ENCODE measurements at regions not wholly inside any gene's neighbourhood (a gene's known extent, or its start where the extent isn't known, plus 50 kb on each side); places are given as distances from the start of the nearest gene placed in this dataset.

- TF ChIP-seq ZBTB40 (IDR thresholded peaks at IDR 0.05; ENCODE audit: borderline replicate concordance) = no peak
- TF ChIP-seq SPI1 (IDR thresholded peaks at IDR 0.05; ENCODE audit: borderline replicate concordance, insufficient read depth, low read depth, low read length) = no peak
- no peak for TF ChIP-seq HCFC1 (IDR thresholded peaks at IDR 0.05; ENCODE audit: low read length)
- TF ChIP-seq TARDBP (IDR thresholded peaks at IDR 0.05; ENCODE audit: borderline replicate concordance) = no peak
- no peak for TF ChIP-seq CHD2 (IDR thresholded peaks at IDR 0.05; ENCODE audit: borderline replicate concordance, low read depth, low read length)
- TF ChIP-seq ZNF274 (IDR thresholded peaks at IDR 0.05; ENCODE audit: insufficient read depth, insufficient read length) = no peak
- no peak for TF ChIP-seq NFYB (IDR thresholded peaks at IDR 0.05; ENCODE audit: insufficient read depth, low read depth, low read length)
- TF ChIP-seq IKZF2 (IDR thresholded peaks at IDR 0.05) = no peak
Measured at GRCh38 chr10:36494371-36494770, 631.0 kb upstream of the ANKRD30A start (continued).

- Histone ChIP-seq H3K36me3 (ENCODE audit: control insufficient read depth in 2 of 2, insufficient read depth in 2 of 2, low read length in 1 of 2) (no peaks in the 10 kb centered on the region), H3K9me3 (replicated peaks; ENCODE audit: control insufficient read depth, insufficient read depth, low read length) (no peaks in the 10 kb centered on the region), H3K4me3 (no peak overlapping the region), H2AFZ (ENCODE audit: control insufficient read depth, low read depth, low read length) (no peak overlapping the region), H3K27ac (ENCODE audit: control insufficient read depth, insufficient read depth) (no peak overlapping the region), H3K27me3 (replicated peaks in 1 of 2; ENCODE audit: control insufficient read depth in 2 of 2, insufficient read depth in 2 of 2, low read length in 1 of 2) (no peaks in the 10 kb centered on the region), H3K4me1 (ENCODE audit: control insufficient read depth, insufficient read depth, low read length) (no peaks in the 10 kb centered on the region), H3K4me2 (ENCODE audit: control insufficient read depth, insufficient read depth) (no peak overlapping the region), H3K79me2 (ENCODE audit: control insufficient read depth, insufficient read depth, low read length) (no peaks in the 10 kb centered on the region), H3K9ac (ENCODE audit: control insufficient read depth, insufficient read depth, low read length) (no peak overlapping the region), H4K20me1 (ENCODE audit: control insufficient read depth, insufficient read depth) (no peaks in the 10 kb centered on the region)
- in situ Hi-C loops (cut with MboI) (no loop called here), intact Hi-C loops (cut with micrococcal nuclease; ENCODE audit: unreplicated experiment) (no loop called here)
- FAIRE-seq (no peak), DNase-seq (ENCODE audit: low read depth, low spot score) (no peak), ATAC-seq (no peak)
- ChIA-PET RAD21 (ENCODE audit: unreplicated experiment) (no interaction called here), POLR2A (no interaction called here), SMC1A (ENCODE audit: uncharacterized antibody, unreplicated experiment) (no interaction called here), CTCF (no interaction called here)
- no TSS peak for BruUV-seq (replicated peaks)
- 0% methylated on average over 1 of the region's 1 CpG for WGBS (ENCODE audit: insufficient coverage, insufficient replicate concordance, low lambda C conversion rate, missing lambda C conversion rate)
- no peak for TF ChIP-seq PAX8 (IDR thresholded peaks at IDR 0.05)
- TF ChIP-seq RB1 (IDR thresholded peaks at IDR 0.05; ENCODE audit: borderline replicate concordance) = no peak
- no peak for TF ChIP-seq PAX5 (IDR thresholded peaks at IDR 0.05; ENCODE audit: borderline replicate concordance, low read depth, low read length)
- no peak for TF ChIP-seq ZBTB4 (CRISPR knock-in tag; IDR thresholded peaks at IDR 0.05)
- TF ChIP-seq MYB (IDR thresholded peaks at IDR 0.05; ENCODE audit: borderline replicate concordance, low read depth, low read length) = no peak
- TF ChIP-seq EED (IDR thresholded peaks at IDR 0.05; ENCODE audit: low read depth) = no peak
- TF ChIP-seq NR2C2 (IDR thresholded peaks at IDR 0.05; ENCODE audit: borderline replicate concordance, control insufficient read depth, insufficient read length, low read depth) = no peak
- no peak for TF ChIP-seq HSF1 (IDR thresholded peaks at IDR 0.05; ENCODE audit: low read depth, low read length)
- no peak for TF ChIP-seq DPF2 (IDR thresholded peaks at IDR 0.05)
Measured at GRCh38 chr10:36493516-36493880, 631.9 kb upstream of the ANKRD30A start.
